Bone marrow (tissue), 2 donors: ENCODE measurements at regions not wholly inside any gene's neighbourhood (a gene's known extent, or its start where the extent isn't known, plus 50 kb on each side); places are given as distances from the start of the nearest gene placed in this dataset.

Source experiments
- DNase-seq, 2 donors: peaks; one replicate each; lab custom pipeline; 2025; lab: John Stamatoyannopoulos, UW

- no peak for DNase-seq
These were observed 130.6 kb upstream of the CDH19 start for GRCh38 chr18:66734451-66734850.

GRCh38 chr18:66731890-66732289 lies 128.0 kb upstream of the CDH19 start:
- DNase-seq = no peak

- DNase-seq = no peak
These were observed 125.8 kb upstream of the CDH19 start for GRCh38 chr18:66729442-66730239.

GRCh38 chr18:66728951-66729350 lies 125.1 kb upstream of the CDH19 start:
- no peak for DNase-seq

- no peak for DNase-seq
These were observed 124.1 kb upstream of the CDH19 start for GRCh38 chr18:66727991-66728390.

GRCh38 chr18:66724664-66725356 lies 120.9 kb upstream of the CDH19 start:
- no peak for DNase-seq

- DNase-seq = no peak
These were observed 118.8 kb upstream of the CDH19 start for GRCh38 chr18:66722671-66723070.

GRCh38 chr18:66708646-66709045 lies 104.8 kb upstream of the CDH19 start:
- DNase-seq = no peak

GRCh38 chr18:66707473-66707872 lies 103.6 kb upstream of the CDH19 start:
- DNase-seq = no peak

- DNase-seq = no peak
These were observed 91.4 kb upstream of the CDH19 start for GRCh38 chr18:66695281-66695680.

GRCh38 chr18:66694852-66695251 lies 91.0 kb upstream of the CDH19 start:
- no peak for DNase-seq

GRCh38 chr18:66687635-66688034 lies 83.7 kb upstream of the CDH19 start:
- DNase-seq = no peak

- DNase-seq = peak in 1 of 2 donors; percentile 43
These were observed 79.0 kb upstream of the CDH19 start for GRCh38 chr18:66682855-66683322.

- no peak for DNase-seq
These were observed 72.8 kb upstream of the CDH19 start for GRCh38 chr18:66676699-66677098.

GRCh38 chr18:66674286-66674685 lies 70.4 kb upstream of the CDH19 start:
- no peak for DNase-seq

GRCh38 chr18:66668706-66669105 lies 64.8 kb upstream of the CDH19 start:
- no peak for DNase-seq

- no peak for DNase-seq
These were observed 58.7 kb upstream of the CDH19 start for GRCh38 chr18:66662632-66663031.

- no peak for DNase-seq
These were observed 51.5 kb upstream of the CDH19 start for GRCh38 chr18:66655407-66655806.
